Brain microvascular endothelial cell (primary cell): ENCODE measurements at regions not wholly inside any gene's neighbourhood (a gene's known extent, or its start where the extent isn't known, plus 50 kb on each side); places are given as distances from the start of the nearest gene placed in this dataset.

Experiments used
- DNase-seq: peaks from one replicate; pipeline ENCODE4 v3.0.0-alpha.2; 2020
- H3K27ac ChIP-seq: fragments of 250-450 bp; sonication (Bioruptor Pico); 2 replicates; pipeline ENCODE4 v1.5.1; 2020; ENCODE audit warnings: mild to moderate bottlenecking, moderate library complexity
- H3K27me3 ChIP-seq: fragments of 250-450 bp; sonication (Bioruptor Pico); replicated peaks from 2 replicates; pipeline ENCODE4 v1.5.1; 2020; ENCODE audit warnings: mild to moderate bottlenecking
- H3K36me3 ChIP-seq: fragments of 250-450 bp; sonication (Bioruptor Pico); replicated peaks from 2 replicates; pipeline ENCODE4 v1.5.1; 2020; ENCODE audit warnings: mild to moderate bottlenecking
- H3K4me3 ChIP-seq: 2 replicates; pipeline ENCODE4 v1.5.1; 2011; ENCODE audit warnings: low read depth, mild to moderate bottlenecking, control low read depth, low read length, moderate library complexity
- in situ Hi-C: cut with HindIII; loops from 2 replicates; pipeline ENCODE4 v1.10.0; 2017; ENCODE audit warnings: low sequenced_read_pairs, low pct_ligation_motif_present
- TF ChIP-seq, protein P1 (sequence below): IDR thresholded peaks from 2 replicates; pipeline ENCODE4 v1.5.1; 2011; ENCODE audit warnings: low read depth, mild to moderate bottlenecking, moderate library complexity, low read length, control low read depth, inconsistent platforms; ENCODE audit errors: missing control alignments

- no peak overlapping the region for H3K27ac ChIP-seq
- in situ Hi-C loops, result no loop called here
- TF ChIP-seq, protein P1, sequence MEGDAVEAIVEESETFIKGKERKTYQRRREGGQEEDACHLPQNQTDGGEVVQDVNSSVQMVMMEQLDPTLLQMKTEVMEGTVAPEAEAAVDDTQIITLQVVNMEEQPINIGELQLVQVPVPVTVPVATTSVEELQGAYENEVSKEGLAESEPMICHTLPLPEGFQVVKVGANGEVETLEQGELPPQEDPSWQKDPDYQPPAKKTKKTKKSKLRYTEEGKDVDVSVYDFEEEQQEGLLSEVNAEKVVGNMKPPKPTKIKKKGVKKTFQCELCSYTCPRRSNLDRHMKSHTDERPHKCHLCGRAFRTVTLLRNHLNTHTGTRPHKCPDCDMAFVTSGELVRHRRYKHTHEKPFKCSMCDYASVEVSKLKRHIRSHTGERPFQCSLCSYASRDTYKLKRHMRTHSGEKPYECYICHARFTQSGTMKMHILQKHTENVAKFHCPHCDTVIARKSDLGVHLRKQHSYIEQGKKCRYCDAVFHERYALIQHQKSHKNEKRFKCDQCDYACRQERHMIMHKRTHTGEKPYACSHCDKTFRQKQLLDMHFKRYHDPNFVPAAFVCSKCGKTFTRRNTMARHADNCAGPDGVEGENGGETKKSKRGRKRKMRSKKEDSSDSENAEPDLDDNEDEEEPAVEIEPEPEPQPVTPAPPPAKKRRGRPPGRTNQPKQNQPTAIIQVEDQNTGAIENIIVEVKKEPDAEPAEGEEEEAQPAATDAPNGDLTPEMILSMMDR, result no peak
- no peak for DNase-seq
- H3K36me3 ChIP-seq, result no peaks in the 10 kb centered on the region
- H3K4me3 ChIP-seq, result no peak overlapping the region
- no peaks in the 10 kb centered on the region for H3K27me3 ChIP-seq
Observed at GRCh38 chr9:1140057-1140456, 89.9 kb downstream of the DMRT2 start.

GRCh38 chr9:1151691-1152090 is 101.5 kb downstream of the DMRT2 start:
- in situ Hi-C loops, result no loop called here
- TF ChIP-seq, protein P1, result no peak
- Histone ChIP-seq H3K27me3 (no peaks in the 10 kb centered on the region), H3K27ac (no peak overlapping the region), H3K4me3 (no peak overlapping the region), H3K36me3 (no peaks in the 10 kb centered on the region)
- no peak for DNase-seq

DNA sequence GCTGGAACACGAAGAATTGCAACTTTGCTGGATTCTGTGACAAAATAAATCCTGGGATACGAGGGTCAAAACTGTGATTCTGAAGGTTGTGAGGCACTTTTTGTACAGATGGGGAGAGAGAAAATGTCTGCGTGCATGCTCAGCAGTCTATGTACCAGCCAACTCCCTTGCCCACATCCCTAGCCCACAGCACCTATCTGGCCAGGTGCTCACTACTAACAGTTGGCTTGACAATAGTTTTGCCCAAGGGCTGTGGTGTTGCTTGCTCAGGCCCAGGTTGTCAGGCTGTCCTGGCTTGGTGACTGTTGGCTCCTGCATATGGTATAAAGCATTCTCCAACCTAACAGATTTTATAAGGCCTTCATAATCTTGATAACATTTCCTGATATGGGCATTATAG is 102.0 kb downstream of the DMRT2 start:
- Histone ChIP-seq H3K27me3 (no peaks in the 10 kb centered on the region), H3K36me3 (no peaks in the 10 kb centered on the region), H3K4me3 (no peak overlapping the region), H3K27ac (no peak overlapping the region)
- TF ChIP-seq, protein P1, result no peak
- in situ Hi-C loops, result no loop called here
- DNase-seq, result no peak

DNA sequence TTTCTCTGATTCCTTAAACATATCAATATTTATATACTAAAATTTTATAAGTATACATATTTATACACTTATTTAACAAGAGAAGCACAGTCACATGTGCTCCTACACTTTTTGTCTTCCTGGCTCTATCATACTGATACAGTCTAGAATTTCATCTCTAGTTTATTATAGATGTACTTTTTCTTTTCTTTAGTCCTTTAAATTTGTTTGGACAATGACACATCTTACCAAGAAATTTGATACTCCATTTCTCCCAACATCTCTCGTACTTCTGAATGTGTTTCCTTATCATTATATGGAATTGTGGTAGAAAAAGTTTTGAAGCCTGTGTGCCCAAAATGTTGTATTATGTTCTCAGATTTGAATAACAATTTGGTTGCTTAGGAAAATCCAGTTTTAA is 104.6 kb downstream of the DMRT2 start:
- no peak overlapping the region for H3K4me3 ChIP-seq
- DNase-seq, result no peak
- no peaks in the 10 kb centered on the region for H3K36me3 ChIP-seq
- TF ChIP-seq, protein P1, result no peak
- in situ Hi-C loops, result no loop called here
- H3K27me3 ChIP-seq, result no peaks in the 10 kb centered on the region
- no peak overlapping the region for H3K27ac ChIP-seq

DNA sequence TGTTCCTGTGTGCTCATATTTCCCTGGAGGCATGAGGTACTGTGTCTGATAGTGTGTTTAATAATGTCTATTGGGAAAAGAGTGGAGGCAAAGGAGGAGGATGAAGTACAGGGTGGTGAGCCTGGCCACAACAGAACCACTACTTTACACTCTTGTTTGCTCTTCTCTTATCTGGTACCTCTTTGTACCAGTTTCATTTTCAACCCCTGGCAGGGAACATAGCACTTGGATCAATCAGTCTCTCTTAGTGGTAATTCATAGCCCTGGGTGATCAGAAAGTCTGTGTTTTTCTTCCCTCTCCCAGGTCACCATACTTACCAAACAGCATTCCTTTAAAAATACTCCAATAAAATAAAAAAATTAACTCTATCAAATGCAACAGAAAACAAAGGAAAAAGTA is 105.4 kb downstream of the DMRT2 start:
- no peak for DNase-seq
- Histone ChIP-seq H3K27ac (no peak overlapping the region), H3K4me3 (no peak overlapping the region), H3K36me3 (no peaks in the 10 kb centered on the region), H3K27me3 (no peaks in the 10 kb centered on the region)
- TF ChIP-seq, protein P1, result no peak
- in situ Hi-C loops, result no loop called here

DNA sequence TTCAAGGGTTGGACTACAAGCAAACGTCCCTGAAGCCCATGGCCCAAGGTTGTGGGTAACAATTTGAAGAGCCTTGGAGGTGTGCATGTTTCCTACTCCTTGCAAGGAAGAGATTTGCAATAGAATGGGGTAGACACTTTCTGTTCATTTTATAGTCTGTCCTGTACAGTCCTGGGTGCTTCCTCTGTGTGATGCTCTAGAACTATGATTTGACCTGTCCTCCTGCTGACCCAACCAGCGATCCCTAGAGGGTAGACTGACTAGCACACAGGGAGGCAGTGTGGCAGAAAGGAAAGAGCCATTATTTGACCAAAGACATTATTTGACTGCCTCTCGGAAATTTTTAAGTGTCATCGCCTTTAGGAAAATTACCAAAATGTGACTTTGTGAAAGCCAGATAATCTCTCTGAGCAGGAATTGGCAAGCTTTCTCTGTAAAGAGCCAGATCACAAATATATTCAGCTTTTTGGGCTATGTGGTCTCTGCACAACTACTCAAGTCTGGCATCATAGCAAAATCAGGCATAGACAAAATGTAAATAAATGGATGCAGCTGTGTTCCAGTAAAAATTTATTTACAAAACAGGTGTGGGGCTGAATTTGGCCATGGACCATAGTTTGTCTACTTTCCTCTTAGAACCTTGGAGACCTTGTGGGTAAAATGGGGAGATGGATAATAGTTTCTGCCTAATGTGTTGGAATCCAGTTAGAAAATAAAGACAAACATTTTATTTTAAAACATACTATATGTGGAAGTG is 106.8 kb downstream of the DMRT2 start:
- Histone ChIP-seq H3K36me3 (no peaks in the 10 kb centered on the region), H3K4me3 (no peak overlapping the region), H3K27ac (no peak overlapping the region), H3K27me3 (no peaks in the 10 kb centered on the region)
- in situ Hi-C loops, result no loop called here
- DNase-seq, result no peak
- TF ChIP-seq, protein P1, result no peak
